HCT116 (cell line): ENCODE measurements at regions not wholly inside any gene's neighbourhood (a gene's known extent, or its start where the extent isn't known, plus 50 kb on each side); places are given as distances from the start of the nearest gene placed in this dataset.

Experiments
- ATAC-seq: fragments of 200-7000 bp; cut with Tn5 transposase; 2 replicates; pipeline ENCODE4 v1.9.1; 2020; ENCODE audit warnings: mild to moderate bottlenecking, moderate library complexity
- BruUV-seq: library from RNA; stranded (reverse); fragments of 400-500 nt; replicated peaks from 2 replicates; lab custom pipeline; 2021; lab: Mats Ljungman, UMichigan
- CTCF ChIA-PET: fragments of 300-600 bp; sonication (Branson Sonifier 250); formaldehyde crosslinking; loops from one replicate; lab custom pipeline; 2021; ENCODE audit warnings: antibody characterized with exemption; lab: Charles Lee
- POLR2A ChIA-PET: fragments of 300-600, 350-600 bp; sonication (Branson Sonifier 250); formaldehyde crosslinking; loops from one replicate; lab custom pipeline; 2021; ENCODE audit warnings: antibody characterized with exemption; lab: Charles Lee
- RAD21 ChIA-PET, 2 experiments: fragments of 300-600 bp; sonication (Branson Sonifier 250); formaldehyde crosslinking; loops; one replicate each; lab custom pipeline; 2023; ENCODE audit warnings: low total read pairs in 2 of 2; ENCODE audit not compliant: uncharacterized antibody in 2 of 2, unreplicated experiment in 2 of 2, low non-redundant PET in 1 of 2; lab: Charles Lee
- DNase-seq: peaks from one replicate; pipeline ENCODE4 v3.0.0-alpha.2; 2010; ENCODE audit warnings: low read depth, low spot score
- H2AFZ ChIP-seq: fragments of 200-600 bp; shearing (Covaris generic), sonication (generic); 2 replicates; pipeline ENCODE4 v1.6.1; 2017; ENCODE audit warnings: low read depth, mixed run types, mixed read lengths, antibody characterized with exemption, low read length; ENCODE audit not compliant: poor library complexity, severe bottlenecking
- H3K27ac ChIP-seq: 2 replicates; pipeline ENCODE4 v1.5.1; 2012; ENCODE audit warnings: low read depth, low read length
- H3K27me3 ChIP-seq: fragments of 200-600 bp; sonication (generic); 2 replicates; pipeline ENCODE4 v1.6.1; 2016; ENCODE audit warnings: mixed run types, low read length, mixed read lengths; ENCODE audit not compliant: insufficient read depth
- H3K36me3 ChIP-seq, 2 experiments: fragments of 200-500 bp in 1 of 2; fragments of 200-600 bp in 1 of 2; sonication (Bioruptor generic) in 1 of 2; sonication (generic) in 1 of 2; 2 replicates each; pipeline versions ENCODE4 v1.5.1 to v1.6.1; 2014 to 2016; ENCODE audit warnings: low read length in 2 of 2, inconsistent platforms in 1 of 2, mixed read lengths in 1 of 2, mixed run types in 1 of 2; ENCODE audit not compliant: insufficient read depth in 2 of 2, control insufficient read depth in 1 of 2
- H3K4me1 ChIP-seq, 2 experiments: fragments of 200-600 bp in 1 of 2; sonication (generic) in 1 of 2; 2 replicates each; pipeline versions ENCODE4 v1.5.1 to v1.6.1; 2012 to 2017; ENCODE audit warnings: low read length in 2 of 2, inconsistent platforms in 1 of 2, mild to moderate bottlenecking in 1 of 2, mixed read lengths in 1 of 2, mixed run types in 1 of 2, moderate library complexity in 1 of 2; ENCODE audit not compliant: insufficient read depth in 2 of 2, control insufficient read depth in 1 of 2
- H3K4me2 ChIP-seq: fragments of 200-600 bp; sonication (generic); 2 replicates; pipeline ENCODE4 v1.6.1; 2017; ENCODE audit warnings: mixed run types, low read length, mixed read lengths
- H3K4me3 ChIP-seq, 2 experiments: fragments of 200-600 bp in 1 of 2; sonication (generic) in 1 of 2; replicated peaks in 1 of 2; 2 replicates each; pipeline ENCODE4 v1.5.1; 2011 to 2016; ENCODE audit warnings: low read length in 2 of 2, control low read depth in 1 of 2, low read depth in 1 of 2, mild to moderate bottlenecking in 1 of 2, mixed read lengths in 1 of 2, mixed run types in 1 of 2
- H3K79me2 ChIP-seq: fragments of 200-600 bp; sonication (generic); 2 replicates; pipeline ENCODE4 v1.6.1; 2017; ENCODE audit warnings: mild to moderate bottlenecking, mixed run types, low read length, moderate library complexity, mixed read lengths; ENCODE audit not compliant: insufficient read depth
- H3K9ac ChIP-seq: fragments of 200-600 bp; sonication (generic); 2 replicates; pipeline ENCODE4 v1.6.1; 2016; ENCODE audit warnings: low read length, mixed read lengths
- H3K9me2 ChIP-seq: fragments of 200-600 bp; sonication (generic), shearing (Covaris generic); 2 replicates; pipeline ENCODE4 v1.6.1; 2017; ENCODE audit warnings: mixed run types, mild to moderate bottlenecking, moderate library complexity; ENCODE audit not compliant: insufficient read depth
- H3K9me3 ChIP-seq, 2 experiments: fragments of 200-500 bp in 1 of 2; fragments of 200-600 bp in 1 of 2; sonication (Bioruptor generic) in 1 of 2; sonication (generic) in 1 of 2; 2 replicates each; pipeline ENCODE4 v1.6.1; 2014 to 2017; ENCODE audit warnings: low read length in 2 of 2, mixed read lengths in 2 of 2, inconsistent platforms in 1 of 2, low read depth in 1 of 2, mild to moderate bottlenecking in 1 of 2, mixed run types in 1 of 2, moderate library complexity in 1 of 2; ENCODE audit not compliant: control insufficient read depth in 1 of 2, insufficient read depth in 1 of 2
- H4K20me1 ChIP-seq: fragments of 200-600 bp; sonication (generic), shearing (Covaris generic); 2 replicates; pipeline ENCODE4 v1.6.1; 2017; ENCODE audit warnings: mixed run types, mild to moderate bottlenecking, moderate library complexity; ENCODE audit not compliant: insufficient read depth
- CBX3 ChIP-seq: IDR thresholded peaks from 2 replicates; pipeline ENCODE4 v1.6.1; 2012; ENCODE audit warnings: low read depth
- EGR1 ChIP-seq: IDR thresholded peaks from 2 replicates; pipeline ENCODE4 v1.6.1; 2012; ENCODE audit warnings: low read depth
- JUND ChIP-seq: IDR thresholded peaks from 2 replicates; pipeline ENCODE4 v1.6.1; 2012
- POLR2A ChIP-seq: IDR thresholded peaks from 2 replicates; pipeline ENCODE4 v1.7.0; 2011; ENCODE audit warnings: borderline replicate concordance; ENCODE audit not compliant: insufficient read depth, insufficient read length; ENCODE audit errors: extremely low read depth
- SP1 ChIP-seq: IDR thresholded peaks from 2 replicates; pipeline ENCODE4 v1.6.1; 2012; ENCODE audit warnings: low read depth
- SRF ChIP-seq: IDR thresholded peaks from 2 replicates; pipeline ENCODE4 v1.6.1; 2012; ENCODE audit warnings: low read depth
- TCF7L2 ChIP-seq: IDR thresholded peaks from 2 replicates; pipeline ENCODE4 v1.7.0; 2011; ENCODE audit warnings: borderline replicate concordance, inconsistent platforms; ENCODE audit not compliant: insufficient read depth, insufficient read length; ENCODE audit errors: extremely low read depth
- YY1 ChIP-seq: IDR thresholded peaks from 2 replicates; pipeline ENCODE4 v1.6.1; 2011; ENCODE audit warnings: low read length, low read depth, moderate library complexity, mild to moderate bottlenecking; ENCODE audit not compliant: insufficient replicate concordance; ENCODE audit errors: extremely low read depth
- ZFX ChIP-seq: fragments of 450-650 bp; IDR thresholded peaks from 2 replicates; pipeline ENCODE4 v1.6.1; 2017
- intact Hi-C: fragments of 100-400 bp; cut with micrococcal nuclease; formaldehyde crosslinking; loops from 2 replicates; pipeline ENCODE4 v1.10.0; 2022
- TF ChIP-seq, protein P1 (sequence below), 3 experiments: fragments of 200-600 bp in 1 of 3; sonication (generic) in 1 of 3; IDR thresholded peaks in 2 of 3; conservative IDR thresholded peaks in 1 of 3; 2 replicates each; pipeline ENCODE4 v1.5.1; 2012 to 2017; ENCODE audit warnings: low read depth in 2 of 3, low read length in 2 of 3, antibody characterized with exemption in 1 of 3, borderline replicate concordance in 1 of 3, control low read depth in 1 of 3, mild to moderate bottlenecking in 1 of 3, mixed read lengths in 1 of 3, mixed run types in 1 of 3, moderate library complexity in 1 of 3; ENCODE audit not compliant: insufficient read depth in 1 of 3
- TF ChIP-seq, protein P2 (sequence below): IDR thresholded peaks from 2 replicates; pipeline ENCODE4 v1.6.1; 2012; ENCODE audit warnings: low read depth

DNA sequence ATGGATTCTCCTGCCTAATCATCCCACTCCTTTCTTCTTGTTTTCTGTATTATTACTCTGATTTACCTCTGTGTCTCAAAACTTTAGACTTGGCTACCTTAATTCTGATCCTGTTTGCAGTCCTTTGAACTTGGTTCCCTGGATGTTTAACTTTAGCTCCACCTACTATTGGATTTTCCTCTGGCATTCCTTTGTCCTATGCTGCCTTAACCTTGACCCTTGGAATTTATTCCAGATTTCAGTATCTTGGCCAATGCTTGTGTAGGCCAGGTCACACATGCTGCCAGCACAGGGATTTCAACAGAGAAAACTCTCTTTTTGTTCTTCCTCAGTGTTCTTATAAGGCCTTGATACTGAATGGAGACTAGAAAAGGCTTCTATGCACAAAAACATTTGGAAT is 65.0 kb upstream of the DNAJC19 start:
- H3K36me3 ChIP-seq, result no peaks in the 10 kb centered on the region
- RAD21 ChIA-PET, result no interaction called here
- no peak for TF ChIP-seq SRF
- no peak for TF ChIP-seq JUND
- TF ChIP-seq, all 23 proteins: peak for 0
- H4K20me1 ChIP-seq, result no peaks in the 10 kb centered on the region; the same call in 1 of the 2 replicates
- H3K9me2 ChIP-seq, result no peaks in the 10 kb centered on the region
- ChIA-PET CTCF (no interaction called here), POLR2A (no interaction called here)
- BruUV-seq, result no TSS peak
- no peaks in the 10 kb centered on the region for H3K4me1 ChIP-seq
- H3K4me2 ChIP-seq, result no peak overlapping the region
- ATAC-seq (no peak), DNase-seq (no peak)
- H3K4me3 ChIP-seq, result no peak overlapping the region
- no peak overlapping the region for H3K9ac ChIP-seq
- intact Hi-C loops, result no loop called here
- peaks cover 41% of the 10 kb centered on the region for H3K27me3 ChIP-seq
- H2AFZ ChIP-seq, result no peak overlapping the region
- H3K79me2 ChIP-seq, result no peaks in the 10 kb centered on the region
- H3K27ac ChIP-seq, result no peak overlapping the region
- H3K9me3 ChIP-seq, result no peaks in the 10 kb centered on the region

DNA sequence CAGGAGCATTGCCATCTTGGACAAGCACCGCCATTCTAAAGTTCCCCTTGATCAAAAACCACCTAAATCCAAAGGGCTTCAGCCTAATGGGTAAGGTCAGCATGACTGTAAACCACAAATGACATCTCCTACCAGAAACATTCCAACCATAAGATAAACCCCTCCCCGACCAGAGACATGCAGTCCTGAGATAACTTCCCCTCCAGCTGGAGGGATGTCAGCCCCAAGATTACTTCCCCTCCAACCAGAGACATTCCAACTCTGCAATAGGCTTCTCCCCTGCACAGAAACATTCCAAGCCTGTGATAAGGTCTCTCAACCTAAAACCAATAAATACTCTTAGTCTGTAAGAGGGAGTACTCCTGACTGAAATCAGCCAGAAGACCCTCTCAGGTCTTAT is 62.7 kb upstream of the DNAJC19 start:
- H3K4me2 ChIP-seq, result no peak overlapping the region
- H3K27ac ChIP-seq, result no peak overlapping the region
- no peaks in the 10 kb centered on the region for H4K20me1 ChIP-seq
- ChIA-PET POLR2A (no interaction called here), RAD21 (no interaction called here), CTCF (no interaction called here)
- no peak overlapping the region for H3K9ac ChIP-seq
- TF ChIP-seq SP1, result no peak
- TF ChIP-seq SRF, result no peak
- TF ChIP-seq TCF7L2, result no peak
- TF ChIP-seq CBX3, result no peak
- TF ChIP-seq, protein P1, sequence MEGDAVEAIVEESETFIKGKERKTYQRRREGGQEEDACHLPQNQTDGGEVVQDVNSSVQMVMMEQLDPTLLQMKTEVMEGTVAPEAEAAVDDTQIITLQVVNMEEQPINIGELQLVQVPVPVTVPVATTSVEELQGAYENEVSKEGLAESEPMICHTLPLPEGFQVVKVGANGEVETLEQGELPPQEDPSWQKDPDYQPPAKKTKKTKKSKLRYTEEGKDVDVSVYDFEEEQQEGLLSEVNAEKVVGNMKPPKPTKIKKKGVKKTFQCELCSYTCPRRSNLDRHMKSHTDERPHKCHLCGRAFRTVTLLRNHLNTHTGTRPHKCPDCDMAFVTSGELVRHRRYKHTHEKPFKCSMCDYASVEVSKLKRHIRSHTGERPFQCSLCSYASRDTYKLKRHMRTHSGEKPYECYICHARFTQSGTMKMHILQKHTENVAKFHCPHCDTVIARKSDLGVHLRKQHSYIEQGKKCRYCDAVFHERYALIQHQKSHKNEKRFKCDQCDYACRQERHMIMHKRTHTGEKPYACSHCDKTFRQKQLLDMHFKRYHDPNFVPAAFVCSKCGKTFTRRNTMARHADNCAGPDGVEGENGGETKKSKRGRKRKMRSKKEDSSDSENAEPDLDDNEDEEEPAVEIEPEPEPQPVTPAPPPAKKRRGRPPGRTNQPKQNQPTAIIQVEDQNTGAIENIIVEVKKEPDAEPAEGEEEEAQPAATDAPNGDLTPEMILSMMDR (IDR thresholded peaks at IDR 0.05 in 2 of 3, conservative IDR thresholded peaks at IDR 0.05 in 1 of 3; ENCODE audit: borderline replicate concordance in 1 of 3, insufficient read depth in 1 of 3, low read depth in 2 of 3, low read length in 2 of 3), result no peak
- no peak for TF ChIP-seq YY1
- TF ChIP-seq, protein P2, sequence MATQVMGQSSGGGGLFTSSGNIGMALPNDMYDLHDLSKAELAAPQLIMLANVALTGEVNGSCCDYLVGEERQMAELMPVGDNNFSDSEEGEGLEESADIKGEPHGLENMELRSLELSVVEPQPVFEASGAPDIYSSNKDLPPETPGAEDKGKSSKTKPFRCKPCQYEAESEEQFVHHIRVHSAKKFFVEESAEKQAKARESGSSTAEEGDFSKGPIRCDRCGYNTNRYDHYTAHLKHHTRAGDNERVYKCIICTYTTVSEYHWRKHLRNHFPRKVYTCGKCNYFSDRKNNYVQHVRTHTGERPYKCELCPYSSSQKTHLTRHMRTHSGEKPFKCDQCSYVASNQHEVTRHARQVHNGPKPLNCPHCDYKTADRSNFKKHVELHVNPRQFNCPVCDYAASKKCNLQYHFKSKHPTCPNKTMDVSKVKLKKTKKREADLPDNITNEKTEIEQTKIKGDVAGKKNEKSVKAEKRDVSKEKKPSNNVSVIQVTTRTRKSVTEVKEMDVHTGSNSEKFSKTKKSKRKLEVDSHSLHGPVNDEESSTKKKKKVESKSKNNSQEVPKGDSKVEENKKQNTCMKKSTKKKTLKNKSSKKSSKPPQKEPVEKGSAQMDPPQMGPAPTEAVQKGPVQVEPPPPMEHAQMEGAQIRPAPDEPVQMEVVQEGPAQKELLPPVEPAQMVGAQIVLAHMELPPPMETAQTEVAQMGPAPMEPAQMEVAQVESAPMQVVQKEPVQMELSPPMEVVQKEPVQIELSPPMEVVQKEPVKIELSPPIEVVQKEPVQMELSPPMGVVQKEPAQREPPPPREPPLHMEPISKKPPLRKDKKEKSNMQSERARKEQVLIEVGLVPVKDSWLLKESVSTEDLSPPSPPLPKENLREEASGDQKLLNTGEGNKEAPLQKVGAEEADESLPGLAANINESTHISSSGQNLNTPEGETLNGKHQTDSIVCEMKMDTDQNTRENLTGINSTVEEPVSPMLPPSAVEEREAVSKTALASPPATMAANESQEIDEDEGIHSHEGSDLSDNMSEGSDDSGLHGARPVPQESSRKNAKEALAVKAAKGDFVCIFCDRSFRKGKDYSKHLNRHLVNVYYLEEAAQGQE, result no peak
- no peak for TF ChIP-seq POLR2A
- no peak for TF ChIP-seq ZFX
- no peak for TF ChIP-seq EGR1
- H2AFZ ChIP-seq, result no peak overlapping the region
- no peak overlapping the region for H3K4me3 ChIP-seq
- H3K9me2 ChIP-seq, result no peaks in the 10 kb centered on the region
- H3K9me3 ChIP-seq, result no peaks in the 10 kb centered on the region
- H3K79me2 ChIP-seq, result no peaks in the 10 kb centered on the region
- no peaks in the 10 kb centered on the region for H3K36me3 ChIP-seq
- intact Hi-C loops, result no loop called here
- BruUV-seq, result no TSS peak
- ATAC-seq, result no peak
- peaks cover 36% of the 10 kb centered on the region for H3K27me3 ChIP-seq
- no peaks in the 10 kb centered on the region for H3K4me1 ChIP-seq
- no peak for DNase-seq
